ENCODE measurements at regions not wholly inside any gene's neighbourhood (a gene's known extent, or its start where the extent isn't known, plus 50 kb on each side); places are given as distances from the start of the nearest gene placed in this dataset.
A peak's percentile ranks its signal among the peaks of the same experiment; 100 is the strongest.

DNA sequence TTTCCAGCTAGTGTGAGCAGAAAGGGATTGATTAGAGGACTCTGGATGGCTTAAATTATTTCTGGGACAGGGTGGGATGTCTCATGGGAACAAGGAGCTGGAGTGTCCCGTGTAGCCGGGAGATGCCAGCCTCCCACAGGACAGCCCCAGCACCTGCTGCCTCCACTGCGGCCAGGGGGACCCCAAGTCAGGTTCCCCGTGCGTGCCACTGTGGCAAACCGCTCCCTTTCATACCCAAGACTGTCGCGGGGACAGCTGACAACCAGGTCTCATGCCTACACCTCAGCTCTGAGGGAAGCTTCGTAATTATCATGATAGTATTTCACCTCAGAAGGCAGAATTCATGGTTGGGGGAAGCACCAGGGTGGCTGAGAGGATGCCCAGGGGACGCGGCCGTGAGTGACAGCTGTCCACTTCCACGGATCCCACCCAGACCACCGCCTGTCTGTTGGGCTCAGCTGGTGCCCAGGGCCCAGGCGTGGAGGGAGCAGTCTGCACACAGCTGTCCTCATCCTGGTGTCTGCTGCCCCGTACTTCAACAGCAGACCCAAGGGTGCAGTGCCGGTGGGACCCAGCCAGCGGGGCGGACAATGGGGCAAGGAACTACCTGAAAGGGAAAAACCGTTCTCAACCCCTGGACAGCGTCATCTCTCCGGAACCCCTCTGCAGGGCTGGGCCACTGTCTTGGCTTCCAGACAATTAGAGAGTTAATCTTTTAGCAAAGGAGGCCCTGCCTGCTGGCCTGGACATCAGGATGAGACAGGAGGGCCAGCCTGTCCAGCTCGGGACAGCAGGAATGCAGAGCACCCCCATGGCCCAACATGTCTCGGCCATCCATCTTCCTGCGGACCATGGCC lies 166.9 kb downstream of the OLFM1 start:
- DNase-seq (ENCODE audit: low spot score): no peak

- peak; percentile 56 for DNase-seq (ENCODE audit: low spot score)
Measured at GRCh38 chr9:135255033-135255840, 167.8 kb downstream of the OLFM1 start.

- no peak for DNase-seq (ENCODE audit: low spot score)
Measured at GRCh38 chr9:135255841-135256580, 168.5 kb downstream of the OLFM1 start.

DNA sequence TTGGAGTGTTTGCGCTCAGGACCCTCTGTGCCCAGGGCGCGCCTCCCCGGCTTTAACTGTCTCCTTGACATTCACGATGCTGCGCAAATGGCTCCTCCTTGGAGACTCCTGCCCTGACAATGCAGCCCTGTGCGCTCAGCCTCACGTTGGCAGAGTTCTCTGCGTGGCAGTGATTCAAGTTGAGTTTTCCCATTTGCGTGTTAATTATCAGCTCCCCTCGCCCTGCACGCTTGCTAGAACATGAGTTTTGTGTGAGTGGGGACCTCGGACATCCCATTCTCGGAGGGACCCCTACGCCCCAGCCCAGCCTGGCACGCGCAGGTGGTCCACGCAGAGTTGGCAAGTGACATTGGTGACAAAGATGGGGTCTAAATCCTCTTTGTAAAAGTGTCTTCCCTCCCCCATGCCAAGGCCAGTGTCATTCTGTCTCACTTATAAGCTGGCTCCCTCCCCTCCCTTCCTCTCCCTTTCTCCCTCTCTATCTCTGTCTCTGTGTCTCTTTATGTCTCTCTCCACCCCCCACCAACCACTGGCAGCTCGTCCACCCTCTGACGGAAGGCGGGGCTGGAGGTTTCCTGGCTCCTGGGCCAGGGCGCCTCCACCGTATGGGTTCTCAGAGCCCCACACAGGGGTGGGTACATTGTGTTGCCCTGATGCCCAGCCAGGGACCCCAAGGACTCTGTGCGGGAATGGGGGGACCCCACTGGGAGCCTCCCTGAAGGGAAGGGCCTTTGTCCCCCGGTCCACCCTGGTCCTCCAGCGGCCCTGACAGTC lies 169.3 kb downstream of the OLFM1 start:
- no peak for DNase-seq (ENCODE audit: low spot score)

- no peak for DNase-seq (ENCODE audit: low spot score)
Measured at GRCh38 chr9:135258461-135258860, 171.0 kb downstream of the OLFM1 start.

- DNase-seq (ENCODE audit: low spot score): no peak
Measured at GRCh38 chr9:135259273-135259672, 171.8 kb downstream of the OLFM1 start.

- DNase-seq (ENCODE audit: low spot score): no peak
Measured at GRCh38 chr9:135260221-135261180, 173.0 kb downstream of the OLFM1 start.

- no peak for DNase-seq (ENCODE audit: low spot score)
Measured at GRCh38 chr9:135262248-135262647, 174.8 kb downstream of the OLFM1 start.

DNA sequence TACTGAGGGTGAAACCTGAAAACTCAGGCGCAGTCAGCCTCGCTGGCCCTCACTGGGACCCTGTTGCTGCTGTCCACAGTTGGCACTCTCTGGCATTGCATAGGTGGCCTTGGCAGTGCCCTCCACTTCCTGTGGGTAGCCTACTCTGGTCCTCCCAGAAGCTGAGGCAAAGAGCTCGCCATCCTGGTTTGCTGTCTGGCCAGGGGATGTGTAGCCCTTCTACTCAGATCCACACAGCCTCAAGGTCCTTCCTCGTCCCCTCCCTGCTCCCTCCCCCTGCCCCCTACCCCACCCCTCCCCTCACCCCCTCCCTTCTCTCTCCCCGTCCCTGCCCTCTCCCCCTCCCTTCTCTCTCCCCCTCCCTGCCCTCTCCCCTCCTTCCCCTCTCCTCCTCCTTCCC lies 176.0 kb downstream of the OLFM1 start:
- DNase-seq (ENCODE audit: low spot score): no peak

DNA sequence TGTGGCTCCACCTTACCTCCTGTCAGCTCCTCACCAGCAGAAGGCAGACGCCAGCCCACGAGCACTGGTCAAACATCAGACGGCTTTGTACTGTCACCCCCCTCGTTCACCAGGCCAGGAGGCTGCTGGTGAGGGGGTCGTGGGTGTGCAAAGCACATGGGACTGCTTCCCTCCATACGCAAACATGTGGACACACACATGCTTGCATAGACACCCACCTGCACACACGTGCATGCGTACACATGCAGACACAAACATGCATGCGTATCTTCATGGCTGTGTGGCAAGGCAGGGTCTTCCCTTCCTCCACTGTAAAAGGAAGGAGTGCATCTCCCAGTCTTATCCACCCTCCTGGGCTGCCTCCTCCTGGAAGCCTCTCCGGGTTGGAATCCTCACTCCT lies 178.5 kb downstream of the OLFM1 start:
- DNase-seq (ENCODE audit: low spot score): no peak

GRCh38 chr9:135267191-135267809 lies 179.8 kb downstream of the OLFM1 start:
- DNase-seq (ENCODE audit: low spot score): no peak

DNA sequence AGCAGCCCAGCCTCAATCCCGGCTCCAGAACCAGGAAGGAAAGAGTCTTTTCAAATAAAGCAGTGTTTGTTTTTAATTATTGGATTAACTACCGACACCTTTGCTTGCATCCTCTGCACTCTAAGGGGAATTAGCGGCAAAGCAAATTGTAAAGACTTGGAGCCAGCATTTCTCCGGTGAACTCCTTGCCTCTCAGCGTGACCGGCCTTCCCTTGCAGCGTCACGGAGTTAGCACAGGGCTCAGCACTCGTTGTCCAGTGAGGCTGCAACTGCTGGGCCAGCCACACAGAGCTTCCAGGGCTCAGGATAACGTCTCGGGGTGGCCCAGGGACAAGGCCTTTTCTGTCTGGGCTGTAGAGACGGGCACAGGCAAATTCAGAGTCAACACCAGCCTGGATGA lies 180.6 kb downstream of the OLFM1 start:
- no peak for DNase-seq (ENCODE audit: low spot score)

DNA sequence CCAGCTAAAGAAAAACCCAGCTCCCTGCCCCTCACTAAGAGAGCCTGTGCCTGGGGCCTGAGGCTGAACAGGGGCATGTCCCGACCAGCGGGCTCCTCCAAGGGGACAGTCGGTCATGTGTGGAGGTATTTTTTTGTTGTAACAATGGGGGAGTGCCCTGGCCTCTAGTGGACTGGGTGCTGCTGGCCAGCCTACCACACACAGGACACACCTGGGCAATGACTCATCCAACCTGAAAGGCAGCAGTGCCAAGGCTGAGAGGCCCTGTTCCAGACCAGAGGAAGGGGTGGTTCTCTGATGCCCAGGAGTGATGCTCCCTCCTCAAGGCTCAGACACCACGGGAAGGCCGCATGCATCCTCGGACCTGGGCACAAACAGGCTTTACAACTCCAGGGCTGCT lies 181.5 kb downstream of the OLFM1 start:
- DNase-seq (ENCODE audit: low spot score): peak; percentile 41

DNA sequence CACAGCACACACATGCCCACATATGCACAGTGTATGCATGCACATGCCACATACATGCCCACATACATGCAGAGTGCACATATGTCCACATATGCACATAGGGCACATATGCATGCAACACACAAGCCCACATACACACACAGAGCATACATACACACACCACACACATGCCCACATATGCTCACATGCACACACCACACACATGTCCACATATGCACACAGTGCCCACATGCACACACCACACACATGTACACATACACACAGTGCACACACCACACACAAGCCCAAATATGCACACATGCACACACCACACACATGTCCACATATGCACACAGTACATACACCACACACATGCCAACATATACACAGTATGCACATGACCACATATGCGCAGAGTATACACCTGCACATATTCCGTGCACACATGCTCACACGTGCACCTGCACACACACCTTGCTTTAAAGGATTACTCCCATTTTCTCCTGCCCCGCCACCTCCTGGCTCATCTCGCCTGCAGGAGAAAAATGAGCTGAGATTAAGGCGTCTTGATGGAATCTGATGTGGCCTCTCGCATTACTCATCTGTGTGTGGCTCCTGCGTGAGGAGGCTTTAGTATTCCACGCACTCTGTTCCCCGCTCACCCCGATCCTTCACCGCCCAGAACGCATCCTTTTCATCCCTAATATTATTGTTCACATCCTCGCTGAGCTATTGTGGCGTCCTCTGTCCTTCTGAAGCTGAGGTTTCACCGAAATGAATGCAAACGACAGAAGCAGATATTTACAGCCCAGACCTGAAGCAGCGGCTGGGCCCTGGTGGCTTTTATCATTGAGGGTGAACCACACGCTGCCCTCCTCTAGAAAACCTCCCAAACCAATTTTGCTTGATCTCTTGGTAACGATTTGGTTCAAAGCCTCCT lies 182.7 kb downstream of the OLFM1 start:
- no peak for DNase-seq (ENCODE audit: low spot score)

DNA sequence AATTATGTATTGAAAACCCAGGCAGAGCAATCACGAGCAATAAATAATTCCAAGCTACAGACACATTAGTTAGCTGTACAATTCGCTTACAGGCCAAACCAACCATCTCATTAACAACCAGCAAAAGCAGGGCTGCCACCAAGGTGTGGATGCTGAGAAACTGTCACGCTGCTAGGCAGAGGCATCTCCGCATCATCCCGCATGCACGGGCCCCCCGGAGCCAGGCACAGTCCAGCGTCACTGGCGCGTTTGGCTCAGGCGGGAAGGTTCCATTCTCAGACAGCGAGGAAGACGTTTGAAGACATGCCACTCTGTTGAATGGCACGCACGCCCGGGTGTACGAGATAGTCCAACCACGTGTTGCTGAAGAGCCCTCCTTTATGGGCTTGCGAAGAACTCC lies 184.0 kb downstream of the OLFM1 start:
- no peak for DNase-seq (ENCODE audit: low spot score)

GRCh38 chr9:135272608-135273007 lies 185.1 kb downstream of the OLFM1 start:
- DNase-seq (ENCODE audit: low spot score): no peak

DNA sequence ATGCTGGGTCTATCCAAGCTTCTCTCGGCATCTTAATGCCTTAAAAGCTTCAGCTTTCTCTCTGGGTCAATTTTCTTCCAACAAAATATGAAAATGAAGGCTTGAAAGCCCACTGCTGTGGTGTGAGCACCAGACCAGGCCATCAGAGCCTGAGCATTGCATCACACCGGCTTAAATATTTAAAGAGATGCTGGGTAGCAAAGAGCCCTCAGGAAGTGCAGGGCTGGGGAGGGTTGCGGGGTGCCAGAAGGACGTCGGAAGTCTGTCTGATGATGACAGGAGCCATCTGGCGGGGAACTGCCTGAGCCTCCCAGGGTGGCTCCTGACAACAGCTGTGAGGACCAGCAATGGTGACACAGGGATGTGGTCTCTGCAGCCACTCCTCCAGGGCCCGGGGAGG lies 185.5 kb downstream of the OLFM1 start:
- DNase-seq (ENCODE audit: low spot score): no peak

DNA sequence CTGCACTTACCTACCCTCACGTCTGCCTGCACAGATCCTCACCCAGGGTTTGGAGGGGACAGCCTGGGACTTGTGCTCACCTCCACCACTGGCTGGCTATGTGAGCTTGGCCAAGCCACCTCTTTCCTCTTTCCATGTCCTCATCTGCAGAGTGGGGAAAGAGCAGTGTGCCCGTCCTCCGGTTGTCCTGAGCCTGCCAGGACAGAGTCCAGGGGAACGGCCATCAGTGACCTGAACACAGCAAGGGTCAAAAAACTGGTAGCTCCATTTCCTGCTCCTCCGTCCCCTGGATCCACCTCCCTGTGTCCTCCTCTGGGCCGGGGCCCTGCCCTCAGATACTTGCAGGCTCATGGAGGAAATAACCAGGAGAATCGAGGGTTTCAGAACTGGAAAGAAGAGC lies 187.7 kb downstream of the OLFM1 start:
- no peak for DNase-seq (ENCODE audit: low spot score)

Measured in mucosa of gallbladder (tissue), 1 donor.